K562 (cell line): ENCODE measurements at regions not wholly inside any gene's neighbourhood (a gene's known extent, or its start where the extent isn't known, plus 50 kb on each side); places are given as distances from the start of the nearest gene placed in this dataset.
A peak's percentile ranks its signal among the peaks of the same experiment; 100 is the strongest.

ENCODE experiments used
- ARID1B ChIP-seq: fragments of 450-650 bp; IDR thresholded peaks from 2 replicates; pipeline ENCODE4 v1.6.1; 2016; ENCODE audit warnings: antibody characterized with exemption, mild to moderate bottlenecking, inconsistent platforms
- BDP1 ChIP-seq: IDR thresholded peaks from 3 replicates; pipeline ENCODE4 v1.6.1; 2011; ENCODE audit not compliant: insufficient read length, insufficient read depth
- C11orf30 ChIP-seq: fragments of 450-650 bp; IDR thresholded peaks from 2 replicates; pipeline ENCODE4 v1.6.1; 2016; ENCODE audit warnings: low read depth, mild to moderate bottlenecking
- CBFA2T3 ChIP-seq: fragments of 450-650 bp; IDR thresholded peaks from 2 replicates; pipeline ENCODE4 v1.6.1; 2017
- CEBPB ChIP-seq: fragments of 450-650 bp; IDR thresholded peaks from 2 replicates; pipeline ENCODE4 v1.6.1; 2016; ENCODE audit warnings: missing genetic modification characterization, missing compliant biosample characterization
- DPF2 ChIP-seq: fragments of 450-650 bp; IDR thresholded peaks from 2 replicates; pipeline ENCODE4 v1.6.1; 2016
- L3MBTL2 ChIP-seq: fragments of 450-650 bp; IDR thresholded peaks from 2 replicates; pipeline ENCODE4 v1.6.1; 2016; ENCODE audit warnings: mild to moderate bottlenecking, moderate library complexity
- MAFF ChIP-seq: IDR thresholded peaks from 2 replicates; pipeline ENCODE4 v1.6.1; 2012; ENCODE audit warnings: low read length, improper control_type of control experiment
- NFE2 ChIP-seq: IDR thresholded peaks from 2 replicates; pipeline ENCODE4 v1.6.1; 2014; ENCODE audit warnings: antibody characterized with exemption, low read depth
- SAFB2 ChIP-seq: fragments of 200-400 bp; formaldehyde crosslinking; IDR thresholded peaks from 2 replicates; pipeline ENCODE4 v1.6.1; 2018; ENCODE audit warnings: borderline replicate concordance, low read length, low read depth, moderate library complexity; ENCODE audit not compliant: severe bottlenecking
- SMARCA4 ChIP-seq: fragments of 450-650 bp; IDR thresholded peaks from 2 replicates; pipeline ENCODE4 v1.6.1; 2016
- ZNF436 ChIP-seq: fragments of 250-450, 450-650 bp; sonication (Bioruptor Pico); formaldehyde crosslinking; IDR thresholded peaks from 2 replicates; pipeline ENCODE4 v1.7.0; 2020; ENCODE audit warnings: mild to moderate bottlenecking
- TF ChIP-seq, protein P1 (sequence below): sonication (generic); IDR thresholded peaks from 2 replicates; pipeline ENCODE4 v1.6.1; 2016
- TF ChIP-seq, protein P2 (sequence below): fragments of 450-650 bp; formaldehyde crosslinking; IDR thresholded peaks from 2 replicates; pipeline ENCODE4 v1.4.0; 2020; ENCODE audit warnings: mild to moderate bottlenecking, moderate library complexity
- TF ChIP-seq, protein P3 (sequence below), 2 experiments: fragments of 450-650 bp; IDR thresholded peaks; 2 replicates each; pipeline ENCODE4 v1.6.1; 2018; ENCODE audit warnings: mild to moderate bottlenecking in 2 of 2, low read depth in 1 of 2; ENCODE audit not compliant: partially characterized antibody in 2 of 2

DNA sequence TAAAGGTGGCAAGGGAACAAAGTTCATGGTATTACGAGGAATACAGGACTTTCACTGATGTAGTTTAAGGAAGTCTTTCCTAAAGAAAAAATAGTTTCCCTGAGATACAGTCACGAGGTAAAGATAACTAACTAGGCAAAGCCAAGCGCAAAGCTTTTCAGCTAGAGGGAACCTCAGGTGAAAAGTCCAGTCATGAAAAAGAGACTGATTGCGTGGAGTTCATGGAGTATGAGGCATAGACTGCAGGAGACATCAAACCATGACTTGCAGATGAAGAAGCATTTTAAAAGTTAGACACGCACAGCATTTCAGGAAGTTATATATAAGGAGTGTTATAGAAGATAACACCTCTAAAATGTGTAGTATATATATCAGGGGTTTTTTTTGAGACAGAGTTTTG is 205.6 kb upstream of the ZNF184 start (continued):
- 0 out of 2 replicates have a peak, but pooled peaks have one; percentile 4 for TF ChIP-seq CBFA2T3
- no peak for TF ChIP-seq SAFB2
- TF ChIP-seq BDP1, result no peak
- no peak for TF ChIP-seq CEBPB
- TF ChIP-seq SMARCA4, result peak; percentile 44; the same call in 1 of the 2 replicates
- TF ChIP-seq, protein P1, sequence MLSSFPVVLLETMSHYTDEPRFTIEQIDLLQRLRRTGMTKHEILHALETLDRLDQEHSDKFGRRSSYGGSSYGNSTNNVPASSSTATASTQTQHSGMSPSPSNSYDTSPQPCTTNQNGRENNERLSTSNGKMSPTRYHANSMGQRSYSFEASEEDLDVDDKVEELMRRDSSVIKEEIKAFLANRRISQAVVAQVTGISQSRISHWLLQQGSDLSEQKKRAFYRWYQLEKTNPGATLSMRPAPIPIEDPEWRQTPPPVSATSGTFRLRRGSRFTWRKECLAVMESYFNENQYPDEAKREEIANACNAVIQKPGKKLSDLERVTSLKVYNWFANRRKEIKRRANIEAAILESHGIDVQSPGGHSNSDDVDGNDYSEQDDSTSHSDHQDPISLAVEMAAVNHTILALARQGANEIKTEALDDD, result peak; percentile 86
- 0 out of 2 replicates have a peak, but pooled peaks have one; percentile 18 for TF ChIP-seq ZNF436
- TF ChIP-seq MAFF, result peak; percentile 17; the same call in 1 of the 2 replicates
- TF ChIP-seq L3MBTL2, result peak; percentile 27; the same call in 1 of the 2 replicates
- TF ChIP-seq, protein P2, sequence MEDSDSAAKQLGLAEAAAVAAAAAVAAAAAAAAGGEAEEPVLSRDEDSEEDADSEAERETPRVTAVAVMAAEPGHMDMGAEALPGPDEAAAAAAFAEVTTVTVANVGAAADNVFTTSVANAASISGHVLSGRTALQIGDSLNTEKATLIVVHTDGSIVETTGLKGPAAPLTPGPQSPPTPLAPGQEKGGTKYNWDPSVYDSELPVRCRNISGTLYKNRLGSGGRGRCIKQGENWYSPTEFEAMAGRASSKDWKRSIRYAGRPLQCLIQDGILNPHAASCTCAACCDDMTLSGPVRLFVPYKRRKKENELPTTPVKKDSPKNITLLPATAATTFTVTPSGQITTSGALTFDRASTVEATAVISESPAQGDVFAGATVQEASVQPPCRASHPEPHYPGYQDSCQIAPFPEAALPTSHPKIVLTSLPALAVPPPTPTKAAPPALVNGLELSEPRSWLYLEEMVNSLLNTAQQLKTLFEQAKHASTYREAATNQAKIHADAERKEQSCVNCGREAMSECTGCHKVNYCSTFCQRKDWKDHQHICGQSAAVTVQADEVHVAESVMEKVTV (CRISPR knock-in tag), result peak; percentile 10; the same call in 1 of the 2 replicates
- peak; percentile 76 for TF ChIP-seq NFE2
- peak; percentile 45 for TF ChIP-seq DPF2
- TF ChIP-seq C11orf30, result peak; percentile 69
- peak; percentile 36; the same call in 1 of the 2 replicates for TF ChIP-seq ARID1B
- TF ChIP-seq, protein P3, sequence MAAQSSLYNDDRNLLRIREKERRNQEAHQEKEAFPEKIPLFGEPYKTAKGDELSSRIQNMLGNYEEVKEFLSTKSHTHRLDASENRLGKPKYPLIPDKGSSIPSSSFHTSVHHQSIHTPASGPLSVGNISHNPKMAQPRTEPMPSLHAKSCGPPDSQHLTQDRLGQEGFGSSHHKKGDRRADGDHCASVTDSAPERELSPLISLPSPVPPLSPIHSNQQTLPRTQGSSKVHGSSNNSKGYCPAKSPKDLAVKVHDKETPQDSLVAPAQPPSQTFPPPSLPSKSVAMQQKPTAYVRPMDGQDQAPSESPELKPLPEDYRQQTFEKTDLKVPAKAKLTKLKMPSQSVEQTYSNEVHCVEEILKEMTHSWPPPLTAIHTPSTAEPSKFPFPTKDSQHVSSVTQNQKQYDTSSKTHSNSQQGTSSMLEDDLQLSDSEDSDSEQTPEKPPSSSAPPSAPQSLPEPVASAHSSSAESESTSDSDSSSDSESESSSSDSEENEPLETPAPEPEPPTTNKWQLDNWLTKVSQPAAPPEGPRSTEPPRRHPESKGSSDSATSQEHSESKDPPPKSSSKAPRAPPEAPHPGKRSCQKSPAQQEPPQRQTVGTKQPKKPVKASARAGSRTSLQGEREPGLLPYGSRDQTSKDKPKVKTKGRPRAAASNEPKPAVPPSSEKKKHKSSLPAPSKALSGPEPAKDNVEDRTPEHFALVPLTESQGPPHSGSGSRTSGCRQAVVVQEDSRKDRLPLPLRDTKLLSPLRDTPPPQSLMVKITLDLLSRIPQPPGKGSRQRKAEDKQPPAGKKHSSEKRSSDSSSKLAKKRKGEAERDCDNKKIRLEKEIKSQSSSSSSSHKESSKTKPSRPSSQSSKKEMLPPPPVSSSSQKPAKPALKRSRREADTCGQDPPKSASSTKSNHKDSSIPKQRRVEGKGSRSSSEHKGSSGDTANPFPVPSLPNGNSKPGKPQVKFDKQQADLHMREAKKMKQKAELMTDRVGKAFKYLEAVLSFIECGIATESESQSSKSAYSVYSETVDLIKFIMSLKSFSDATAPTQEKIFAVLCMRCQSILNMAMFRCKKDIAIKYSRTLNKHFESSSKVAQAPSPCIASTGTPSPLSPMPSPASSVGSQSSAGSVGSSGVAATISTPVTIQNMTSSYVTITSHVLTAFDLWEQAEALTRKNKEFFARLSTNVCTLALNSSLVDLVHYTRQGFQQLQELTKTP (IDR thresholded peaks at IDR 0.05; ENCODE audit: low read depth in 1 of 2, partially characterized antibody in 2 of 2), result peak in 1 of 2 experiments; percentile 33
